ENCODE measurements at regions not wholly inside any gene's neighbourhood (a gene's known extent, or its start where the extent isn't known, plus 50 kb on each side); places are given as distances from the start of the nearest gene placed in this dataset.

DNA sequence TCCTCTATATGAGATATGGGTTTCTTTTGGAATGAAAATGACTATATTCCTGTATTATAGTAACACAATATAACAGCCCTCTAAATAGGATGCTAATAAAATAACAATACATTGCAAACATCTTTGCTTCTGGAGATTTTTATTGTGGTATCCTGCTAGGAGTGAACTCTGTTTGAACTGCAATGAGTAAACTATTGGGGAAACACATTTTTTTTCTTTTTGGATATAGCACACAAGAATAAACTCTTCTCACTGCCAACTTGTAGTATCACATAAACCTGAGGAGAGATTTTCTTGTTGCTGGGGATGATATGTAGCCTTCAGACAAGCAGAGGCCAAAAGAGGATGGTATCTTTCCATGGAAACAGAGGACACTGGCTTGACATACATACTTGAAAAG lies 238.2 kb downstream of the C4orf33 start:
- no peak for FAIRE-seq
- no peaks in the 10 kb centered on the region for H3K4me1 ChIP-seq (ENCODE audit: control insufficient read depth, extremely low read depth, insufficient read depth, low read length)
- no peak overlapping the region for H3K27ac ChIP-seq (ENCODE audit: control insufficient read depth, insufficient read depth, low read length)

DNA sequence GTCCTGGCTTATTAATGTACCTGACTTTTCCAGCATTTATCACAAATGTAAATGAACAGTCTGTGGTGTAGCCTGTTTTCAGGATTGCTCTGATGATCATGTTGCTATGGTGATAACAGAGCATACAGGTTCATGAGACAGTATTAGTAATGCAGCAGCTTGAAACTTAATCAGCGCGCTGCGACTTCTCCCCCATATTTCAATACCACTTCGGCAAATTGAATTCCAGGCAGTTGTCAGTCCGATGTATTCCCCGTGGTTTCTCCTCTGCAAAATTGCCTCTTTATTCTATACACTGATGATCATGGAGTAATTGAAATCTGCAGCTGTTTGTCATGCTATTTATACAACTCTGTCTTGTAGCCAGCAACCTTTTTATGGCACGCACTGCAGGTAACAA lies 239.3 kb downstream of the C4orf33 start:
- Histone ChIP-seq H4K20me1 (ENCODE audit: control insufficient read depth, extremely low read depth, insufficient read depth, low read length) (no peaks in the 10 kb centered on the region), H2AFZ (ENCODE audit: control insufficient read depth, low read length) (no peak overlapping the region), H3K9me1 (ENCODE audit: control insufficient read depth, extremely low read depth, insufficient read depth, low read length) (no peaks in the 10 kb centered on the region), H3K4me2 (ENCODE audit: control insufficient read depth, extremely low read depth, insufficient read depth, low read depth, low read length) (no peak overlapping the region), H3K36me3 (ENCODE audit: control insufficient read depth in 2 of 2, extremely low read depth in 1 of 2, insufficient read depth in 2 of 2, low read length in 2 of 2) (no peaks in the 10 kb centered on the region), H3K9me3 (ENCODE audit: control insufficient read depth, low read depth, low read length) (no peaks in the 10 kb centered on the region), H3K27me3 (ENCODE audit: control insufficient read depth, extremely low read depth, insufficient read depth, low read length) (no peaks in the 10 kb centered on the region), H3K4me3 (ENCODE audit: control insufficient read depth in 2 of 3, extremely low read depth in 1 of 3, insufficient read depth in 2 of 3, low read depth in 1 of 3, low read length in 3 of 3) (no peak overlapping the region), H3K4me1 (ENCODE audit: control insufficient read depth, extremely low read depth, insufficient read depth, low read length) (no peaks in the 10 kb centered on the region), H3K27ac (ENCODE audit: control insufficient read depth, insufficient read depth, low read length) (no peak overlapping the region), H3K9ac (ENCODE audit: control insufficient read depth, extremely low read depth, insufficient read depth, low read length) (no peak overlapping the region), H3K79me2 (ENCODE audit: control insufficient read depth, insufficient read depth, low read length) (no peaks in the 10 kb centered on the region)
- DNase-seq (ENCODE audit: low read depth, low spot score) (no peak), FAIRE-seq (no peak)
- no peak for TF ChIP-seq EZH2 (IDR thresholded peaks at IDR 0.05; ENCODE audit: low read length)
- TF ChIP-seq, protein P1, sequence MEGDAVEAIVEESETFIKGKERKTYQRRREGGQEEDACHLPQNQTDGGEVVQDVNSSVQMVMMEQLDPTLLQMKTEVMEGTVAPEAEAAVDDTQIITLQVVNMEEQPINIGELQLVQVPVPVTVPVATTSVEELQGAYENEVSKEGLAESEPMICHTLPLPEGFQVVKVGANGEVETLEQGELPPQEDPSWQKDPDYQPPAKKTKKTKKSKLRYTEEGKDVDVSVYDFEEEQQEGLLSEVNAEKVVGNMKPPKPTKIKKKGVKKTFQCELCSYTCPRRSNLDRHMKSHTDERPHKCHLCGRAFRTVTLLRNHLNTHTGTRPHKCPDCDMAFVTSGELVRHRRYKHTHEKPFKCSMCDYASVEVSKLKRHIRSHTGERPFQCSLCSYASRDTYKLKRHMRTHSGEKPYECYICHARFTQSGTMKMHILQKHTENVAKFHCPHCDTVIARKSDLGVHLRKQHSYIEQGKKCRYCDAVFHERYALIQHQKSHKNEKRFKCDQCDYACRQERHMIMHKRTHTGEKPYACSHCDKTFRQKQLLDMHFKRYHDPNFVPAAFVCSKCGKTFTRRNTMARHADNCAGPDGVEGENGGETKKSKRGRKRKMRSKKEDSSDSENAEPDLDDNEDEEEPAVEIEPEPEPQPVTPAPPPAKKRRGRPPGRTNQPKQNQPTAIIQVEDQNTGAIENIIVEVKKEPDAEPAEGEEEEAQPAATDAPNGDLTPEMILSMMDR (optimal IDR thresholded peaks at IDR 0.05 in 1 of 3, IDR thresholded peaks at IDR 0.05 in 1 of 3, conservative IDR thresholded peaks at IDR 0.05 in 1 of 3; ENCODE audit: extremely low read depth in 1 of 3, insufficient read depth in 2 of 3, low read length in 3 of 3), result no peak
- dilution Hi-C loops (cut with MboI; ENCODE audit: extremely low pct_ligation_motif_present, low sequenced_read_pairs), result no loop called here

More for the DNA sequence above, 238.2 kb downstream of the C4orf33 start:
- Histone ChIP-seq H3K36me3 (ENCODE audit: control insufficient read depth in 2 of 2, extremely low read depth in 1 of 2, insufficient read depth in 2 of 2, low read length in 2 of 2) (no peaks in the 10 kb centered on the region), H4K20me1 (ENCODE audit: control insufficient read depth, extremely low read depth, insufficient read depth, low read length) (no peaks in the 10 kb centered on the region), H3K4me3 (ENCODE audit: control insufficient read depth in 2 of 3, extremely low read depth in 1 of 3, insufficient read depth in 2 of 3, low read depth in 1 of 3, low read length in 3 of 3) (no peak overlapping the region), H3K27me3 (ENCODE audit: control insufficient read depth, extremely low read depth, insufficient read depth, low read length) (no peaks in the 10 kb centered on the region), H3K4me2 (ENCODE audit: control insufficient read depth, extremely low read depth, insufficient read depth, low read depth, low read length) (no peak overlapping the region), H3K9ac (ENCODE audit: control insufficient read depth, extremely low read depth, insufficient read depth, low read length) (no peak overlapping the region), H3K79me2 (ENCODE audit: control insufficient read depth, insufficient read depth, low read length) (no peaks in the 10 kb centered on the region), H3K9me3 (ENCODE audit: control insufficient read depth, low read depth, low read length) (no peaks in the 10 kb centered on the region), H3K9me1 (ENCODE audit: control insufficient read depth, extremely low read depth, insufficient read depth, low read length) (no peaks in the 10 kb centered on the region), H2AFZ (ENCODE audit: control insufficient read depth, low read length) (no peak overlapping the region)
- no peak for DNase-seq (ENCODE audit: low read depth, low spot score)
- TF ChIP-seq, protein P1 (optimal IDR thresholded peaks at IDR 0.05 in 1 of 3, IDR thresholded peaks at IDR 0.05 in 1 of 3, conservative IDR thresholded peaks at IDR 0.05 in 1 of 3; ENCODE audit: extremely low read depth in 1 of 3, insufficient read depth in 2 of 3, low read length in 3 of 3), result no peak
- TF ChIP-seq EZH2 (IDR thresholded peaks at IDR 0.05; ENCODE audit: low read length), result no peak
- dilution Hi-C loops (cut with MboI; ENCODE audit: extremely low pct_ligation_motif_present, low sequenced_read_pairs), result no loop called here
